K562 (cell line): ENCODE measurements at regions not wholly inside any gene's neighbourhood (a gene's known extent, or its start where the extent isn't known, plus 50 kb on each side); places are given as distances from the start of the nearest gene placed in this dataset.

Source experiments
- ATAC-seq: fragments of 200-7000 bp; cut with Tn5 transposase; 3 replicates; pipeline ENCODE4 v1.9.1; 2020; ENCODE audit warnings: moderate library complexity
- BruUV-seq: library from RNA; stranded (reverse); fragments of 400-500 nt; replicated peaks from 2 replicates; lab custom pipeline; 2021; lab: Mats Ljungman, UMichigan
- CTCF ChIA-PET: fragments of 300-600 bp; formaldehyde crosslinking; extraction: SDS; loops from one replicate; lab custom pipeline; 2021; ENCODE audit warnings: low intra/inter-chr PET ratio; lab: Yijun Ruan, JAX
- POLR2A ChIA-PET: fragments of 300-600, 350-650 bp; sonication (Branson Sonifier 250); formaldehyde crosslinking; extraction: SDS; loops from one replicate; lab custom pipeline; 2021; ENCODE audit warnings: antibody characterized with exemption, inconsistent platforms; lab: Yijun Ruan, JAX
- DNase-seq, 4 experiments: peaks; one replicate each; pipeline versions ENCODE4 v3.0.0 to v3.0.0-alpha.2; 2011 to 2018; ENCODE audit warnings: low spot score in 3 of 4, mixed read lengths in 3 of 4; ENCODE audit errors: extremely low read depth in 1 of 4
- FAIRE-seq: peaks from 2 replicates; lab custom pipeline; 2011; peaks lifted over from hg19 to GRCh38; lab: Jason Lieb, UNC
- H2AFZ ChIP-seq: 2 replicates; pipeline ENCODE4 v1.6.0; 2011; ENCODE audit warnings: low read depth, low read length, control low read depth, inconsistent platforms
- H3K27ac ChIP-seq: fragments of 200-600 bp; 3 replicates; pipeline ENCODE4 v1.8.0; 2011; ENCODE audit warnings: low read depth, mild to moderate bottlenecking, control low read depth, inconsistent platforms, low read length, moderate library complexity, mixed read lengths; ENCODE audit errors: extremely low read depth
- H3K27me3 ChIP-seq, 2 experiments: fragments of 300-600 bp in 1 of 2; 2 replicates in 1 of 2; 3 replicates in 1 of 2; pipeline versions ENCODE4 v1.6.0 to v1.8.0; 2011; ENCODE audit warnings: inconsistent platforms in 2 of 2, low read length in 2 of 2, mild to moderate bottlenecking in 1 of 2, mixed read lengths in 1 of 2, moderate library complexity in 1 of 2; ENCODE audit not compliant: control insufficient read depth in 2 of 2, insufficient read depth in 2 of 2
- H3K36me3 ChIP-seq: fragments of 300-600 bp; 3 replicates; pipeline ENCODE4 v1.8.0; 2011; ENCODE audit warnings: mild to moderate bottlenecking, low read length, inconsistent platforms; ENCODE audit not compliant: control insufficient read depth, insufficient read depth
- H3K4me1 ChIP-seq, 2 experiments: fragments of 200-600 bp in 1 of 2; replicated peaks in 1 of 2; 2 replicates in 1 of 2; 3 replicates in 1 of 2; pipeline versions ENCODE4 v1.5.1 to v1.8.0; 2011; ENCODE audit warnings: inconsistent platforms in 2 of 2, low read length in 2 of 2, mild to moderate bottlenecking in 1 of 2, mixed read lengths in 1 of 2, moderate library complexity in 1 of 2; ENCODE audit not compliant: control insufficient read depth in 2 of 2, insufficient read depth in 2 of 2
- H3K4me2 ChIP-seq: 2 replicates; pipeline ENCODE4 v1.6.1; 2011; ENCODE audit warnings: low read length, control low read depth, inconsistent platforms, mixed read lengths; ENCODE audit not compliant: insufficient read depth
- H3K4me3 ChIP-seq: fragments of 200-600 bp; sonication (generic), shearing (Covaris generic); 2 replicates; pipeline ENCODE4 v1.5.1; 2016; ENCODE audit warnings: control low read depth, inconsistent platforms
- H3K79me2 ChIP-seq: fragments of 200-600 bp; 3 replicates; pipeline ENCODE4 v1.8.0; 2011; ENCODE audit warnings: low read length, inconsistent platforms; ENCODE audit not compliant: control insufficient read depth, insufficient read depth
- H3K9ac ChIP-seq, 2 experiments: 2 replicates each; pipeline versions ENCODE4 v1.6.0 to v1.6.1; 2011; ENCODE audit warnings: low read depth in 2 of 2, low read length in 2 of 2, control low read depth in 1 of 2, inconsistent platforms in 1 of 2, mild to moderate bottlenecking in 1 of 2, mixed read lengths in 1 of 2; ENCODE audit not compliant: insufficient read depth in 1 of 2
- H3K9me1 ChIP-seq: one replicate; pipeline ENCODE4 v1.6.0; 2011; ENCODE audit warnings: inconsistent platforms, mild to moderate bottlenecking, low read length, moderate library complexity; ENCODE audit not compliant: control insufficient read depth, insufficient read depth
- H3K9me3 ChIP-seq: replicated peaks from 2 replicates; pipeline ENCODE4 v1.5.1; 2011; ENCODE audit warnings: low read depth, low read length, inconsistent platforms; ENCODE audit not compliant: control insufficient read depth, insufficient read depth
- H4K20me1 ChIP-seq: replicated peaks from 2 replicates; pipeline ENCODE4 v1.6.1; 2011; ENCODE audit warnings: low read length, inconsistent platforms, mixed read lengths; ENCODE audit not compliant: control insufficient read depth, insufficient read depth
- ARHGAP35 ChIP-seq: fragments of 450-650 bp; IDR thresholded peaks from 2 replicates; pipeline ENCODE4 v1.6.1; 2018; ENCODE audit not compliant: partially characterized antibody
- CAMTA2 ChIP-seq: fragments of 250-450 bp; sonication (Bioruptor Pico); conservative IDR thresholded peaks from 2 replicates; pipeline ENCODE4 v1.5.1; 2022
- DPF2 ChIP-seq: fragments of 450-650 bp; IDR thresholded peaks from 2 replicates; pipeline ENCODE4 v1.6.1; 2016
- ELK3 ChIP-seq: fragments of 450-650 bp; formaldehyde crosslinking; IDR thresholded peaks from 2 replicates; pipeline ENCODE4 v1.4.0; 2020; ENCODE audit warnings: mild to moderate bottlenecking
- EP400 ChIP-seq: fragments of 450-650 bp; IDR thresholded peaks from 2 replicates; pipeline ENCODE4 v1.6.1; 2017; ENCODE audit warnings: antibody characterized with exemption, mild to moderate bottlenecking, moderate library complexity
- EZH2 ChIP-seq: IDR thresholded peaks from 2 replicates; pipeline ENCODE4 v1.6.1; 2012; ENCODE audit warnings: low read depth, mild to moderate bottlenecking, inconsistent platforms, low read length, borderline replicate concordance
- FOXK2 ChIP-seq, 2 experiments: fragments of 450-650 bp; IDR thresholded peaks in 1 of 2; conservative IDR thresholded peaks in 1 of 2; 2 replicates each; pipeline ENCODE4 v1.6.1; 2016; ENCODE audit warnings: low read depth in 2 of 2, mild to moderate bottlenecking in 1 of 2
- GATA2 ChIP-seq: sonication (generic); formaldehyde crosslinking; IDR thresholded peaks from 2 replicates; pipeline ENCODE4 v1.4.0; 2020; ENCODE audit warnings: mild to moderate bottlenecking, missing genetic modification reagents
- GATAD2B ChIP-seq: fragments of 450-650 bp; IDR thresholded peaks from 2 replicates; pipeline ENCODE4 v1.6.1; 2017; ENCODE audit warnings: mild to moderate bottlenecking, borderline replicate concordance
- L3MBTL2 ChIP-seq: fragments of 450-650 bp; IDR thresholded peaks from 2 replicates; pipeline ENCODE4 v1.6.1; 2016; ENCODE audit warnings: mild to moderate bottlenecking, moderate library complexity
- NCOA6 ChIP-seq: fragments of 450-650 bp; IDR thresholded peaks from 2 replicates; pipeline ENCODE4 v1.6.1; 2017; ENCODE audit warnings: mild to moderate bottlenecking
- POLR2AphosphoS5 ChIP-seq: IDR thresholded peaks from 2 replicates; pipeline ENCODE4 v1.6.1; 2011; ENCODE audit warnings: mild to moderate bottlenecking, low read depth, low read length, moderate library complexity; ENCODE audit not compliant: control insufficient read depth, insufficient read depth
- RAD21 ChIP-seq, 2 experiments: fragments of 250-450 bp in 1 of 2; fragments of 450-650 bp in 1 of 2; sonication (Bioruptor Pico) in 1 of 2; formaldehyde crosslinking in 1 of 2; IDR thresholded peaks in 1 of 2; conservative IDR thresholded peaks in 1 of 2; 2 replicates each; pipeline versions ENCODE4 v1.4.0 to v1.8.0; 2020 to 2022; ENCODE audit warnings: mild to moderate bottlenecking in 2 of 2, moderate library complexity in 1 of 2
- TFAM ChIP-seq: fragments of 250-450 bp; sonication (Bioruptor Pico); conservative IDR thresholded peaks from 2 replicates; pipeline ENCODE4 v1.5.0; 2021; ENCODE audit warnings: mild to moderate bottlenecking, moderate library complexity
- ZNF197 ChIP-seq: fragments of 200-800 bp; sonication (Bioruptor generic); IDR thresholded peaks from 2 replicates; pipeline ENCODE4 v1.6.1; 2016; ENCODE audit warnings: low read depth, missing genetic modification characterization, missing compliant biosample characterization
- ZNF277 ChIP-seq: fragments of 250-450 bp; sonication (Bioruptor Pico); IDR thresholded peaks from 2 replicates; pipeline ENCODE4 v1.8.0; 2022; ENCODE audit warnings: inconsistent platforms, mild to moderate bottlenecking, moderate library complexity, borderline replicate concordance
- ZNF639 ChIP-seq, 2 experiments: fragments of 200-800 bp in 1 of 2; sonication (Bioruptor generic) in 1 of 2; sonication (generic) in 1 of 2; formaldehyde crosslinking in 1 of 2; IDR thresholded peaks in 1 of 2; conservative IDR thresholded peaks in 1 of 2; 2 replicates each; pipeline versions ENCODE4 v1.5.0 to v1.6.1; 2016 to 2020; ENCODE audit warnings: missing compliant biosample characterization in 1 of 2, missing genetic modification characterization in 1 of 2, missing genetic modification reagents in 1 of 2
- WGBS: fragments of 100-300 bp; shearing (Covaris generic); methylation state at CpG from one replicate; pipeline ENCODE4 v1.1.6; 2016; ENCODE audit warnings: low coverage, mixed read lengths; ENCODE audit not compliant: insufficient coverage; ENCODE audit errors: missing lambda C conversion rate; 5-methylcytosine and 5-hydroxymethylcytosine counted together
- in situ Hi-C: fragments of 300-500 bp; cut with MboI; formaldehyde crosslinking; loops from 4 replicates; pipeline ENCODE4 v1.15.0; 2018; ENCODE audit warnings: inconsistent platforms, mixed read lengths
- intact Hi-C: fragments of 100-400 bp; cut with micrococcal nuclease; formaldehyde crosslinking; loops from 2 replicates; pipeline ENCODE4 v1.14.2; 2022

GRCh38 chr5:4949108-4949507 lies 191.0 kb upstream of the ADAMTS16 start:
- under 1% methylated on average over 6 of the region's 6 CpGs for WGBS
- H3K27ac ChIP-seq, result no peak overlapping the region
- no peak overlapping the region for H3K9ac ChIP-seq
- no peak overlapping the region for H3K4me2 ChIP-seq
- no peaks in the 10 kb centered on the region for H3K9me3 ChIP-seq
- ATAC-seq (no peak), FAIRE-seq (no peak)
- no peak overlapping the region for H2AFZ ChIP-seq
- H4K20me1 ChIP-seq, result no peaks in the 10 kb centered on the region; the same call in 1 of the 2 replicates
- CTCF ChIA-PET, result no interaction called here
- H3K4me1 ChIP-seq, result no peaks in the 10 kb centered on the region
- POLR2A ChIA-PET, result no interaction called here
- TF ChIP-seq ARHGAP35 (no peak), L3MBTL2 (no peak), TFAM (CRISPR knock-in tag) (no peak), POLR2AphosphoS5 (no peak), ZNF277 (CRISPR knock-in tag) (no peak), ZNF197 (CRISPR knock-in tag) (no peak), GATAD2B (no peak), ZNF639 (CRISPR knock-in tag; conservative IDR thresholded peaks at IDR 0.05 in 1 of 2, IDR thresholded peaks at IDR 0.05 in 1 of 2) (no peak), CAMTA2 (CRISPR knock-in tag) (no peak), NCOA6 (no peak), ELK3 (no peak), DPF2 (no peak), RAD21 (CRISPR knock-in tag; conservative IDR thresholded peaks at IDR 0.05 in 1 of 2, IDR thresholded peaks at IDR 0.05 in 1 of 2) (no peak), EP400 (no peak), GATA2 (CRISPR knock-in tag) (no peak), FOXK2 (conservative IDR thresholded peaks at IDR 0.05 in 1 of 2, IDR thresholded peaks at IDR 0.05 in 1 of 2; ENCODE audit: low read depth in 2 of 2) (no peak), EZH2 (no peak)
- TF ChIP-seq, all 486 proteins: peak for 0
- in situ Hi-C loops (no loop called here), intact Hi-C loops (no loop called here)
- H3K27me3 ChIP-seq, result peaks cover 0 to 4% of the 10 kb centered on the region in 2 experiments; a peak in 2 of 5 replicates
- no TSS peak for BruUV-seq
- H3K4me3 ChIP-seq, result no peak overlapping the region
- DNase-seq, result no peak
- no peaks in the 10 kb centered on the region for H3K9me1 ChIP-seq
- H3K36me3 ChIP-seq, result no peaks in the 10 kb centered on the region
- H3K79me2 ChIP-seq, result no peaks in the 10 kb centered on the region
